ENCODE measurements at regions not wholly inside any gene's neighbourhood (a gene's known extent, or its start where the extent isn't known, plus 50 kb on each side); places are given as distances from the start of the nearest gene placed in this dataset.
A peak's percentile ranks its signal among the peaks of the same experiment; 100 is the strongest.

DNA sequence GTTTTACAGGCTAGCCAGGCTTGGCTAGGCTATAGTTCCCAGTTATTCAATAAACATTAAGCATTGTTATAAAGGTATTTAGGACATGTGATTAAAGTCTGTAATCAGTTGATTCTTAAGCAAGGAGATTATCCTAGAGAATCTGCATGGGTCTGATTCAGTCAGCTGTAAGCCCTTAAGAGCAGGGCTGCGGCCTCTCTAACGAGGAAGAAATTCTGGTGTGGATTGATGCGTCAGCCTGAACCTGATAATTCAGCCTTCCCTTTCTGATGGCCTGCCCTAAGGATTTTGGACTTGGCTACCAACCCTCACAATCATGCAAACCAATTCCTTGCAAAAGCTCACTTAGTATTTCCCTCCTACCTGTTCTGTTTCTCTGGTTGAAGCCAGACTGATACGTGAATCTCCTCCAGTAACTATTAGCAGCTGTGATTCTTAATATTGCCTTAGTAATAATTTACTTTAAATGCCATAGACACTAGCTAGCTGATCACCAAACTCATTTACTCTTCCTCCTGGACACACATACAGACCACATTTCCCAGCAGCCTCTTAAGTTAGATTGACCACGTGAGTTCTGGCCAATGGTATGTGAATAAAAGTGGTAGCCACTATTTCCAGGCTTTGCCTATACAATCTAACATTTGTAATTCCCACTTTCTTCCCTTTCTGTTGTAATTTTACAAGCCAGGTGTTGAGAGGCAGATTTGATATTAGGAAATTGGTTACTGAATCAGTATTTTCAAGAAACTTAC is 678.0 kb upstream of the INTU start:
- DNase-seq: peak; percentile 34 to 74
- Histone ChIP-seq H3K9me3 (replicated peaks) (no peaks in the 10 kb centered on the region), H3K36me3 (no peaks in the 10 kb centered on the region), H3K27me3 (no peaks in the 10 kb centered on the region), H3K4me3 (peak overlapping the region; percentile 62), H3K4me1 (no peaks in the 10 kb centered on the region), H3K27ac (peak overlapping the region; percentile 82)

DNA sequence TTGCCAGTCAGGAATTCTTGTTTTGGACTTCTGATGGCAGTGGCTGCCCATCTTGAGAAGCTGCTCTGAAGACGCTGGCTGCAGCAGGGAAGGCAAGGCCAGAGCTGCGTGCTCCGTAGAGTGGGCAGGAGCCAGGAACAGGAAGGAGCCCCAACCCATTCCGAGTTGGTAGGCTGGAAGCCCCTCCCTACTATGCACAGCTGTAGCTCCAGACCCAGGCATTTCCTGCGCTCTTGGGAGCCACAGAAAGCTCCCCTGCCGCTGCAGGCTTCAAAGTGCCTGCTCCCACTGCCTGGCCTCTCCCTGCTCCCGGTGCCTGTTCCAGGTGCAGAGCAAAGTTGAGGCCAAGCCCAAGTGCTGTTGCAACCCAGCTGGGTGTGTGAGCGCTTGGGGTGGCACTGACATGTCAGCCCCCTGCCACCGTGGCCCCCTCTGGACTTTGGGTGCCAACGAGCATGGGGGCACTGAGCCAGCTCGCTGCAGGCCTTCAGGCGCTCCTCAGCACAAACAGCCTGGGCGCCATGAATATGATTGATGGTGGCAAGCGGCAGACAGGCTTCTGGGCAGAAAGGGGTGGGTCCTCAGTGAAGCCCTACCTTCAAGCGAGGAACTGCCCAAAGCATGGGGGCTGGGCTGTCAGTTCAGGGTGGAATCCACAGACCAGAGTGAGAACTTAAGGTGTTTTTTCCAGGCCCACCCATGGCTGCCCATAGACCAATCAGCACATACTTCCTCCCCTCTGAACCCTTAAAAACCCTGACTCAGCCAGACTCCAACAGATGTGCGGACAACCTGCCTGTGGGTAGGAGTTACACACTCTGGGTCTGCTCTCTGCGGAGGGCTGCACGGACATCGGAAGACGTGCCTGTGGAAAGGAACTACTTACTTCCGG is 677.2 kb upstream of the INTU start:
- Histone ChIP-seq H3K36me3 (no peaks in the 10 kb centered on the region), H3K27ac (peak overlapping the region; percentile 82), H3K4me1 (no peaks in the 10 kb centered on the region), H3K9me3 (replicated peaks) (no peaks in the 10 kb centered on the region), H3K4me3 (peak overlapping the region; percentile 62), H3K27me3 (no peaks in the 10 kb centered on the region)
- peak; percentile 86 to 88 for DNase-seq

DNA sequence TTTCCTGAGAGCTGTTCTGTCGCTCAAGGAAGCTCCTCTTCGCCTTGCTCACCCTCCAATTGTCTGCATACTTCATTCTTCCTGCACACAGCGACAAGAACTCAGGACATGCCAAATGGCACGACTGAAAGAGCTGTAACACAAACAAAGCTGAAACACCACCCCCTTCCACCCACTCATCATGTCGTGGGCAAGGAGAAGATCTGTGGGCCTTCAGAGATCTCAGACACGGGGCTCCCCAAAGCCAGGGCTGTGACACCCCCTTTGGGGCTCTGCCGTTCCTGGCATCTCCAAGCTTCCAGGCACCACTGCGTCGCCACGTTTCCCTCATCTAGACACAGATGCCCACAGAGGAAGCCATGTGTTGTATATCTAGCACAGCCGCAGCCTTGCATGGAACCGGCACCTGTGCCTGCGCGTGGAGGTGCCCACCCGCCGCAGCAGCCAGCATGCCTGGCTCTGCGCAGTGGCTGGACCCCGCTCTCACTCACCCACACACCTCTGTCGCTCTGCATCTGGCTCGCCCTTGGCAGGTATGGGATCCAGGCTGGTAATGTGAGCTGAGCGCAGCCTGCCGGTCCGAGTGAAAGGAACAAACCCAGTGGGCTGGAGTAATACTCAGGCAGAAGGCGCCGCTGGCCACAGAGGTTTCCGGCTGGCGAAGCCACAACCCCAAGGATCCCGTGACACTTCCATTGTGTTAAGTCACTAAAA is 676.4 kb upstream of the INTU start:
- H3K36me3 ChIP-seq: no peaks in the 10 kb centered on the region

DNA sequence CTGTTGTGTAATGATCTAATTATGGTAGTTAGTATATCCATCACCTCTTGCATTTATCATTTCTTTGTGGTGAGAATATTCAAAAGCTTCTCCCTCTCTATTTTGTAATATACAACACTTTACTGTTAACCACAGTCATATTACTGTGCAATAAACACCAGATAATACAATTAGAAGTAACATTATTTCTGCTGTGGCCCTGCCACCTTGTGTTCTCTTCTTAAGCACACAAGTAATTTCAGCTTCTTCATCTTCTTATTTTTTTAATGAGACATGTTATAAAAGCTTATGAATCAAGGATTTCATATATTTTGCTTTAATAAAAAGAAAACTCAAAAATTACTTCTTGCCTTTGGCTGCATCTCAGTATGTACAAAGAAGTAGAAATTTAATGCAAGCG is 675.2 kb upstream of the INTU start:
- Histone ChIP-seq H3K4me1 (no peaks in the 10 kb centered on the region), H3K9me3 (replicated peaks) (no peaks in the 10 kb centered on the region), H3K36me3 (no peaks in the 10 kb centered on the region), H3K4me3 (no peak overlapping the region), H3K27me3 (no peaks in the 10 kb centered on the region), H3K27ac (no peak overlapping the region)
- DNase-seq: no peak

More for the DNA sequence above, 676.4 kb upstream of the INTU start:
- DNase-seq: peak; percentile 8 to 23
- Histone ChIP-seq H3K27me3 (no peaks in the 10 kb centered on the region), H3K27ac (peak overlapping the region; percentile 82; the same call in 1 of the 2 replicates), H3K9me3 (replicated peaks) (no peaks in the 10 kb centered on the region), H3K4me3 (peak overlapping the region; percentile 62), H3K4me1 (no peaks in the 10 kb centered on the region)

DNA sequence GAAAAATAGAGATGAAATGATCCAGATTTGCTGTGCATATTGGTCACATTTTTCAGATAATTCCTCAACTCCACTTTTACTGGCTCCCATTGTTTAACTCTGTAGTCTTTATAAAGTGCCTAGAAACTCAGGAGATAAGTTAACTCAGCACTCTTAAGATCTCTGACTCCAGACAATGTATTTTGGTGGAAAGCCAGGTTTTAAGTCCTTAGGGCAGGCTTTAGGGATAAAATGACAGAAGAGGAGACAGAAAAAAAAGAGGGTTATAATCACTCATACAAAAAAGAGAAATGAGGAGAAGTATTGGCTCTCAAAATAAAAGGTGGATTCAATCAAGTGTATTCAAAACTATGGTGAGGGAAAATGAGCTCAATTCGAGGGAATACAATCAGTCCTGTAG is 674.8 kb upstream of the INTU start:
- Histone ChIP-seq H3K36me3 (no peaks in the 10 kb centered on the region), H3K27me3 (no peaks in the 10 kb centered on the region), H3K27ac (no peak overlapping the region), H3K4me1 (no peaks in the 10 kb centered on the region), H3K9me3 (replicated peaks) (no peaks in the 10 kb centered on the region), H3K4me3 (no peak overlapping the region)
- DNase-seq: no peak

DNA sequence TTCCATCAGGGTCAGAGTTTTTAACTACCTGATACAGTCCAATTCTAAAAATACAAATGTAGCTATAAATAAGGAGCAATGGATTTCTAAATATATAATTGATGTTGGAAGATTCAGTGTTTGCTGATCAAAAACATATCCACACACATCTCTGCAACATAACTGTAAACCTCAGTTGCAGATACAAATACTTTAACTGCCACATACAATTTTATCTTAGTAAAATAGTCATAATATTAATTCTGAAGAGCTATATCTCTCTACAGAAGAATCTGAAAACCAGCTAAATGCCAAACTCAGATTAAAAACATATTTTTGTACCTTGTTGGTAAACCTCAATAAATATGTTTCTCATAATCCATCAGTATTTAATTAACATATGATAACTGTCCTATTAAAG is 674.3 kb upstream of the INTU start:
- no peak overlapping the region for H3K27ac ChIP-seq
- no peaks in the 10 kb centered on the region for H3K36me3 ChIP-seq
- DNase-seq: no peak
- no peaks in the 10 kb centered on the region for H3K4me1 ChIP-seq
- H3K27me3 ChIP-seq: no peaks in the 10 kb centered on the region
- H3K4me3 ChIP-seq: no peak overlapping the region
- no peaks in the 10 kb centered on the region for H3K9me3 ChIP-seq (replicated peaks)

DNA sequence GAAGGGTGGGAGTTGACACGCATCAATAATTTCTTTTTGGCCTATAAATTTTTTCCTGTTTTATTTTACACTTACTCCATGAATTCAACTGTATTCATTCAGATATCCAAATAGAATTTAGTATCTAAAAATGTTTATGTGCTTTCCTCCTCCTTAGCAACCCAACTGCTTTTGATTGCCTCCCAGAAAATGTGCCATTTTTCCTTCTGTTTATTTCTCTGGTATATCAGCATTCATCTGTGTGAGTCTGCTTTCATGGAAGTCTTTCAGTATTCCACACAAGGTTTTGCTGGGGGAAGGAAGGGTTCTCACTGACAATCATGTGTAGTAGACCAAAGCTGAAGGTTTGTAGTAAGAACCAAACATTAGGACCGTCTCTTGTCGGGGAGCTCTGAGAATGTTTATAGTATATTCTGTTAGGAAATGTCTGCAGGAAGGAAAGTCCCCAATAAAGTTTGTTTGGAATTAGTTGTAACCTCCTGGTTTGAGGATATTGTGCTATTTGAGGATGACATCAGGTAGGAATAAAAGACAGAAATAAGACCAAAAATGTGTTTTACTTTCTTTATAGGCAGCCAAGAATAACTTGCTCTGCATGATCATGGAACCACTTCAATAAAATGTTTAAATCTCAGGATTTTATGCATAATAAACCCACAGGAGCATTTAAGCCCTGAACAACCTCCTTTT is 673.6 kb upstream of the INTU start:
- H3K9me3 ChIP-seq (replicated peaks): no peaks in the 10 kb centered on the region
- H3K4me1 ChIP-seq: no peaks in the 10 kb centered on the region
- DNase-seq: no peak
- no peak overlapping the region for H3K27ac ChIP-seq
- H3K36me3 ChIP-seq: no peaks in the 10 kb centered on the region
- no peak overlapping the region for H3K4me3 ChIP-seq
- no peaks in the 10 kb centered on the region for H3K27me3 ChIP-seq

DNA sequence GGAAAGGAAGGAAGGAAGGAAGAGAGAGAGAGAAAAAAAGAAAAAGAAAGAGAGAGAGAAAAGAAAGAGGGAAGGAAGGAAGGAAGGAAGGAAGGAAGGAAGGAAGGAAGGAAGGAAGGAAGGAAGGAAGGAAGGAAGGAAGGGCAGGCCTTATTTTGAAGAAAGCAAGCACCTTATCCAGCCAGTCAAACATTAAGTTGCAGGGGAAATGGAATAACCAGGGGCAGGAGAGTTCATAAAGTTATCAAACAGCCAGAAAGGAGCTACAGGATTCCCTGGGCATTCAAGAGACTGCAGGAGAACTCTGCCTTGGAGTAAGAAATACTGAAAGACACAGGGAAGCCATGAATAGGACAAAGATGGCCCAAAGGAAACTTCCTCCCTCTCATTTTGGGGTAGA is 672.0 kb upstream of the INTU start:
- H3K27me3 ChIP-seq: no peaks in the 10 kb centered on the region
- H3K27ac ChIP-seq: no peak overlapping the region
- no peak for DNase-seq
- no peaks in the 10 kb centered on the region for H3K4me1 ChIP-seq
- no peaks in the 10 kb centered on the region for H3K9me3 ChIP-seq (replicated peaks)
- no peaks in the 10 kb centered on the region for H3K36me3 ChIP-seq
- H3K4me3 ChIP-seq: no peak overlapping the region

DNA sequence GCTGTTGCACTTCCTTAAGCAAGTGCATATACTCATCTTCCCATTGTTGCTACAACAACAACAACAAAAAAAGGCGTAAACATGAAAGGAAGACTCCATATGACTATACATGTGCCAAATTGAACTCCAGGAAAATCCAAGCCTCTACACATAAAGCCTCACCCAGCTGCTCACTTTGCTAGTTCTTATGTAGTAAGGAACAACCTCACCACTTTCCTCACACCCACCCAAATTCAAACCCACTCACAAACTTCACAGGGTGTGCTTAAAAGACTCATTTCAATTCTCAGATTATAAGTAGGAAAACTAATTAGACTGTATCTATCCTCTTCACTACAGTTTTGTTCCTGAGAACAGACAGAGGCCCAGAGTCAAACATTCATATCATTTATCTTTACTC is 671.1 kb upstream of the INTU start:
- H3K9me3 ChIP-seq (replicated peaks): no peaks in the 10 kb centered on the region
- DNase-seq: no peak
- no peaks in the 10 kb centered on the region for H3K36me3 ChIP-seq
- no peaks in the 10 kb centered on the region for H3K4me1 ChIP-seq
- no peak overlapping the region for H3K27ac ChIP-seq
- H3K4me3 ChIP-seq: no peak overlapping the region
- H3K27me3 ChIP-seq: no peaks in the 10 kb centered on the region

DNA sequence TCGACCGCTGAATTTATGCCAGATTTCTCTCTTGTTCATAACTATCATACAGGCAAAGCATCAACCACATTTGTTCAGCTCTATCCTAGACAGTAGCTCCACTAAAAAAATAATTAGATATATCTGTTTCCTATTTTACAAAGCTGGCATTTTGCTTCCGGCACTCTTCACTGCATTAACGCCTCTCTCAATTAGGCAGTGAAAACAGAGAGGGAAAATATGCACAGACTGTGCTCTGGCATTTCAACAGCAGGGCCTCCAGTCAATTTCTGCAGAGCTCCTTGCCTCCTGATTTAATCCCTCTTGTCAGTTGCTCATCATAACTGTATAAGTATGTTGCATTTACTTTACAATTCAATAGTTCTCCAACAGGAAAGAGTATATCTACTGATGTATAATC is 666.9 kb upstream of the INTU start:
- Histone ChIP-seq H3K27me3 (no peaks in the 10 kb centered on the region; the same call in 1 of the 2 replicates), H3K4me1 (no peaks in the 10 kb centered on the region), H3K27ac (no peak overlapping the region), H3K36me3 (no peaks in the 10 kb centered on the region), H3K4me3 (no peak overlapping the region), H3K9me3 (replicated peaks) (no peaks in the 10 kb centered on the region)
- DNase-seq: no peak

DNA sequence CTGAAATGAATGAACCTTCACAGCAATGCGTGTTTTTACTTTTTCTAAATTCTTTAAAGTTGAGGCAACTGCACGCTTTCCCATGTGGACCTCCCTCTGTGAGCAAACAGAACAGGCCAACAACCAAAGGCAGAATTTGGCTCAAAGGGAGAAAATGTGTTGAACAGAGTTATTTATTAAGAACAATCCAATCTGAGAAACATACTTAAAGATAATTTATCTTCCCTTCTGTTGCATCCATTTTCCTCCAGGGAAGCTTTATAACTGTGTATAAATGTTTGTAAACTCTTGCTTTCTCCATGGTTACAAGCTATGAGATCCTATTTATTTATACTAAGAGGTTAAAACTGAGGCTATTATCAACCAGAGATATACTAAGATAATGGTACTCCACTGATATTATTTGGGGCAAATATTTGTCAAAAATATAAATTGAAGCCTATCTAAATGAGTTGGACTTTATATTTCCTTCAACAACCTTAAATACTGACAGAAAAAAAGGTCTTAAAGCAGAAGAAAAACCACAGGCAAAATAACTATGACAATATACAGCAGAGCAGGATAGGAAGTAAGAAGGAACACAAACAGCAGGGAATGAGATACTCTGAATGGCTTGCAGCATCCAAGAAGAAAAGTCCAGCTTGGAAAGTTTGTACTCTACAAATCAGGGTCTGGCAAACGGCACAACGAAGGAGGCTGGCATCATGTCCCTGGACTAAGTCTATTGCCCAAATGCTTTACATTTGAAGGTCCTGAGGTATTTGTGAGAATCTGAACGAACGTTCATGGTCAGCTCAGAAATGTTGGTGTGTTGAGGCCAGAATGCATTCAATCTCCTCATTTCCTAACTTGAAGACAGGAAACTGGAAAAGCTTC is 663.2 kb upstream of the INTU start:
- Histone ChIP-seq H3K4me1 (no peaks in the 10 kb centered on the region), H3K27me3 (no peaks in the 10 kb centered on the region; the same call in 1 of the 2 replicates), H3K36me3 (no peaks in the 10 kb centered on the region), H3K9me3 (replicated peaks) (no peaks in the 10 kb centered on the region), H3K4me3 (no peak overlapping the region), H3K27ac (no peak overlapping the region)
- DNase-seq: no peak

DNA sequence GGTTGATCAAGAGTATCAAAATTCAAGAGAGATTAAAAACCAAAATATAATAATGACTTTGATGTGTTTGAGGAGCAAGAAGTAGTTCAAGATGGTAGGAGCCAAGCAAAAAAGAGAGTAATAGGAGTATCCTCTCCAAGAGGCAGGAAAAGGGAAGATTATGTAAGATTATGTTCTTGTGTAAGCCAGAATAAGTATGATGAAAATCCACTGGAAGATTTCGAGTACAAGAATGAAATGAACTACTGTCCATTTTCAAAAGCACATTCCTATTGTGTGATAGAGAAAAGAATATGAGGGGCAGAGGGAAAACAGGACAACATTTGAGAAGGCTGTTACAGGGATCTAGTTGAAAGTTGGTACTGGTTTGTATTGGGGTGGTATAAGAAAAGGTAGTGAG is 659.6 kb upstream of the INTU start:
- Histone ChIP-seq H3K4me3 (no peak overlapping the region), H3K9me3 (replicated peaks) (no peaks in the 10 kb centered on the region), H3K36me3 (no peaks in the 10 kb centered on the region), H3K27me3 (no peaks in the 10 kb centered on the region; the same call in 1 of the 2 replicates), H3K4me1 (no peaks in the 10 kb centered on the region), H3K27ac (no peak overlapping the region)
- DNase-seq: no peak

DNA sequence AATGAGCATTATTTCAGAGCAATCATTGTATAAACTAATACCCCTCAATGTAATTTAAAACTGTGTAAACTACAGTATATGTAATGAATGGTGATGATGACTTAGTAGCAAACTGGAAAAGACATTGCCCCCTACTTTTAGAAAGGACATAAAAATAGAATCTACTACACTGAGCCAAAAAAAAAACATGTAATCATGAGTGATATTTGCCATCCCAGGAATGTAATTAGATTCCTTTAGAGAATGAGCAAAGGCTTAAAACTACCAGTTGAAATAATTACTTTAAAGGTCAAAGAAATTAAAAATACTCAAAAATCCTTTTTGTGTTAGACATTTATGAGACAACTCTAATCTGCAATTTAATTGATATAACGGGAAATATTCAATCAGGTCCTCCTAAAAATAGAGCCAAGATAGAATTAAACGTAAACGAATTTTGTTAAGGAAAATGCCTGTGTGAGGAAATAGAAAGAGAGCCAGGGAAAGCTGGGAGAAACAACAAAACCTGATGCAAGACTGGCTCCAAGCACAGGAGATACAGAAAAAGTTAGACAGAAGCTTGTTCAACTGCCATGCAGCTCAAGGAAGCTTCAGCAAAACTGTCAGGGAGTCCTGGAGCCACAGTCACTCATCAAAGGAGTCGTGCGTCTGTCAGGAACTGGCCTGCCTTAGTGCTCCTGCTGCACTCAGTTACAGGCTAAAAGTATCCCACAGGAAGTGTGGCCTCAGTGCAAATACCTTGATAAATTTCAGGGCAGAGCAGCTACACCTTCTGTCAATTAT is 655.7 kb upstream of the INTU start:
- Histone ChIP-seq H3K4me1 (no peaks in the 10 kb centered on the region), H3K27me3 (no peaks in the 10 kb centered on the region), H3K9me3 (replicated peaks) (no peaks in the 10 kb centered on the region), H3K27ac (no peak overlapping the region), H3K36me3 (no peaks in the 10 kb centered on the region), H3K4me3 (no peak overlapping the region)
- DNase-seq: no peak

Measured in SJCRH30 (cell line).